Fibroblast of lung (primary cell): ENCODE measurements at regions not wholly inside any gene's neighbourhood (a gene's known extent, or its start where the extent isn't known, plus 50 kb on each side); places are given as distances from the start of the nearest gene placed in this dataset.
A peak's percentile ranks its signal among the peaks of the same experiment; 100 is the strongest.
"Not testable (repeated sequence)": the region's sequence is repeated elsewhere in the genome, so short reads cannot be mapped to it uniquely, and the experiment has no call there.

Experiments used
- DNase-seq, 2 donors: peaks; one replicate each; pipeline versions ENCODE4 v3.0.0 to v3.0.0-alpha.2; 2010; ENCODE audit warnings: low read depth in 2 of 2
- H2AFZ ChIP-seq: 2 replicates; pipeline ENCODE4 v1.5.1; 2012; ENCODE audit warnings: low read length, control low read depth, inconsistent platforms
- H3K27ac ChIP-seq: 2 replicates; pipeline ENCODE4 v1.5.1; 2011; ENCODE audit warnings: low read length, control low read depth; ENCODE audit not compliant: insufficient read depth
- H3K27me3 ChIP-seq: 2 replicates; pipeline ENCODE4 v1.5.1; 2011; ENCODE audit warnings: mild to moderate bottlenecking, low read length; ENCODE audit not compliant: control insufficient read depth, insufficient read depth
- H3K36me3 ChIP-seq: 2 replicates; pipeline ENCODE4 v1.5.1; 2011; ENCODE audit warnings: low read length; ENCODE audit not compliant: control insufficient read depth, insufficient read depth
- H3K4me1 ChIP-seq: 2 replicates; pipeline ENCODE4 v1.5.1; 2011; ENCODE audit warnings: low read length; ENCODE audit not compliant: control insufficient read depth, insufficient read depth; ENCODE audit errors: extremely low read depth
- H3K4me2 ChIP-seq: 2 replicates; pipeline ENCODE4 v1.5.1; 2011; ENCODE audit warnings: low read length, control low read depth; ENCODE audit not compliant: insufficient read depth; ENCODE audit errors: extremely low read depth
- H3K4me3 ChIP-seq, 4 experiments: fragments of 200-600 bp in 1 of 4; sonication (generic) in 1 of 4; replicated peaks in 1 of 4; 2 replicates each; pipeline ENCODE4 v1.5.1; 2011 to 2016; ENCODE audit warnings: low read length in 4 of 4, low read depth in 3 of 4, mild to moderate bottlenecking in 3 of 4, control low read depth in 2 of 4, inconsistent platforms in 1 of 4, mixed read lengths in 1 of 4; ENCODE audit not compliant: insufficient read depth in 1 of 4; ENCODE audit errors: control extremely low read depth in 1 of 4
- H3K79me2 ChIP-seq: 2 replicates; pipeline ENCODE4 v1.5.1; 2012; ENCODE audit warnings: mild to moderate bottlenecking, low read length, inconsistent platforms; ENCODE audit not compliant: control insufficient read depth, insufficient read depth
- H3K9ac ChIP-seq: 2 replicates; pipeline ENCODE4 v1.5.1; 2011; ENCODE audit warnings: mild to moderate bottlenecking, low read length, control low read depth; ENCODE audit not compliant: insufficient read depth
- H3K9me3 ChIP-seq: 2 replicates; pipeline ENCODE4 v1.5.1; 2012; ENCODE audit warnings: low read depth, low read length; ENCODE audit not compliant: control insufficient read depth, insufficient read depth
- H4K20me1 ChIP-seq: 2 replicates; pipeline ENCODE4 v1.5.1; 2011; ENCODE audit warnings: low read length; ENCODE audit not compliant: control insufficient read depth, insufficient read depth; ENCODE audit errors: extremely low read depth
- EZH2 ChIP-seq: IDR thresholded peaks from 2 replicates; pipeline ENCODE4 v1.5.1; 2012; ENCODE audit warnings: low read length, control low read depth, mild to moderate bottlenecking; ENCODE audit errors: missing control alignments
- TF ChIP-seq, protein P1 (sequence below), 2 donors: IDR thresholded peaks in 1 of 2; conservative IDR thresholded peaks in 1 of 2; 1 replicate in 1 of 2; 2 replicates in 1 of 2; pipeline ENCODE4 v1.5.1; 2011 to 2012; ENCODE audit warnings: low read length in 2 of 2, control low read depth in 1 of 2, inconsistent platforms in 1 of 2, low read depth in 1 of 2, mild to moderate bottlenecking in 1 of 2

DNA sequence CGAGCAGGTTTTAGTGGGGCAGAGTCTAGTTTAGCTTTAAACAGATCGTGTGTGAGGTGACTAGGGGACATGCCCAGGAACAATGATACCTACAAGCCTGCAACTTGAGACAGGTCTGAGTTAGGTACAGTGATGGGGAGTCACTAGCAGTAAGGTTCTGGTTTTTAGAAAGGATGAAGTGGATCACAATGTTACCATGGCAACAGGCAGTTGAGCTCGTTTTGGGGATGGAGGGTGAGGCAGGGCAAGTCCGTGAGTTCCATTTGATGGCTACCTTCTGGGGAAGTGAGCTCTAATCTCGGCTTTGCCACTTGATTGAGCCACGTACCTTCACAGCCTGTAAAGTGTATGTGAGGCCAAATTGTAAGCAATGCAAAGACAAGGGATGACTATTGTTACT, 76.0 kb upstream of the GTF3A start:
- H4K20me1 ChIP-seq: no peaks in the 10 kb centered on the region
- TF ChIP-seq, protein P1, sequence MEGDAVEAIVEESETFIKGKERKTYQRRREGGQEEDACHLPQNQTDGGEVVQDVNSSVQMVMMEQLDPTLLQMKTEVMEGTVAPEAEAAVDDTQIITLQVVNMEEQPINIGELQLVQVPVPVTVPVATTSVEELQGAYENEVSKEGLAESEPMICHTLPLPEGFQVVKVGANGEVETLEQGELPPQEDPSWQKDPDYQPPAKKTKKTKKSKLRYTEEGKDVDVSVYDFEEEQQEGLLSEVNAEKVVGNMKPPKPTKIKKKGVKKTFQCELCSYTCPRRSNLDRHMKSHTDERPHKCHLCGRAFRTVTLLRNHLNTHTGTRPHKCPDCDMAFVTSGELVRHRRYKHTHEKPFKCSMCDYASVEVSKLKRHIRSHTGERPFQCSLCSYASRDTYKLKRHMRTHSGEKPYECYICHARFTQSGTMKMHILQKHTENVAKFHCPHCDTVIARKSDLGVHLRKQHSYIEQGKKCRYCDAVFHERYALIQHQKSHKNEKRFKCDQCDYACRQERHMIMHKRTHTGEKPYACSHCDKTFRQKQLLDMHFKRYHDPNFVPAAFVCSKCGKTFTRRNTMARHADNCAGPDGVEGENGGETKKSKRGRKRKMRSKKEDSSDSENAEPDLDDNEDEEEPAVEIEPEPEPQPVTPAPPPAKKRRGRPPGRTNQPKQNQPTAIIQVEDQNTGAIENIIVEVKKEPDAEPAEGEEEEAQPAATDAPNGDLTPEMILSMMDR (conservative IDR thresholded peaks at IDR 0.05 in 1 of 2, IDR thresholded peaks at IDR 0.05 in 1 of 2; ENCODE audit: low read depth in 1 of 2, low read length in 2 of 2): no peak
- no peak for TF ChIP-seq EZH2

DNA sequence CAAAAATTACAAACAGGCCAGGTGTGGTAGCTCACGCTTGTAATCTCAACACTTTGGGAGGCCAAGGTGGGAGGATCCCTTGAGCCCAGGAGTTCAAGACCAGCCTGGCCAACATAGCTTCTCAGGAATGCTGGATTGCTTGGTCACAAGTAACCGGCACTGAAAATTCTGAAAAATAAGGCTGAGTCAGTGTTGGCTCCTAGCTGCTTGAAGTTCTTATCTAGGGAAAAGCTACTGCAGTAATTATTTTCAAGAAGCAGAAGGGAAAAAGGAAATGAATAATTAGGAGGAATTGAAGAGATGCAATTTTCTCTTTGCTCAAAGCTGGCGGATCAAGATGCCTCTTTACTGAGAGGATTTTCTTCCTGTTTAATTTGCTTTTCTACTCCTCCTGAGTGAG, 75.0 kb upstream of the GTF3A start:
- peak in 1 of 2 donors; percentile 76 for DNase-seq
- Histone ChIP-seq H3K27me3 (no peaks in the 10 kb centered on the region), H3K36me3 (no peaks in the 10 kb centered on the region), H3K9ac (no peak overlapping the region), H3K9me3 (no peaks in the 10 kb centered on the region), H3K4me2 (no peak overlapping the region), H2AFZ (no peak overlapping the region), H3K79me2 (no peaks in the 10 kb centered on the region), H4K20me1 (no peaks in the 10 kb centered on the region), H3K4me3 (no peak overlapping the region), H3K27ac (no peak overlapping the region), H3K4me1 (no peaks in the 10 kb centered on the region)
- no peak for TF ChIP-seq EZH2
- TF ChIP-seq, protein P1 (conservative IDR thresholded peaks at IDR 0.05 in 1 of 2, IDR thresholded peaks at IDR 0.05 in 1 of 2; ENCODE audit: low read depth in 1 of 2, low read length in 2 of 2): no peak

More for the DNA sequence above, 76.0 kb upstream of the GTF3A start:
- H3K27ac ChIP-seq: no peak overlapping the region
- H3K36me3 ChIP-seq: no peaks in the 10 kb centered on the region
- H3K4me3 ChIP-seq: no peak overlapping the region
- no peaks in the 10 kb centered on the region for H3K27me3 ChIP-seq
- no peak for DNase-seq
- no peak overlapping the region for H2AFZ ChIP-seq
- H3K79me2 ChIP-seq: no peaks in the 10 kb centered on the region
- no peak overlapping the region for H3K4me2 ChIP-seq
- H3K9ac ChIP-seq: no peak overlapping the region
- no peaks in the 10 kb centered on the region for H3K4me1 ChIP-seq
- no peaks in the 10 kb centered on the region for H3K9me3 ChIP-seq

DNA sequence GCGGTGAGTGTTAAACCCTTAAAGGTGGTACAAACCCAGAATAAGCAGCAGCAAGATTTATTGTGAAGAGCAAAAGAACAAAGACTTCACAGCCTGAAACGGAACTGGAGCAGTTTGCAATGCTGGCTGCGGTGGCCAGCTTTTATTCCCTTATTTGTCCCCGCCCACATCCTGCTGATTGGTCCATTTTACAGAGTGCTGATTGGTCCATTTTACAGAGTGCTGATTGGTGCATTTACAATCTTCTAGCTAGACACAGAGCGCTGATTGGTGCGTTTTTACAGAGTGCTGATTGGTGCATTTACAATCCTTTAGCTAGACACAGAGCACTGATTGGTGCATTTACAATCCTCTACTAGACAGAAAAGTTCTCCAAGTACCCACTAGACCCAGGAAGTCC, 73.6 kb upstream of the GTF3A start:
- not testable (repeated sequence) for H2AFZ ChIP-seq, H3K4me2 ChIP-seq, H4K20me1 ChIP-seq, H3K27ac ChIP-seq, H3K27me3 ChIP-seq, H3K79me2 ChIP-seq, H3K4me3 ChIP-seq, H3K4me1 ChIP-seq, H3K9me3 ChIP-seq, H3K36me3 ChIP-seq, H3K9ac ChIP-seq, DNase-seq
